RWPE2 (cell line): ENCODE measurements at regions not wholly inside any gene's neighbourhood (a gene's known extent, or its start where the extent isn't known, plus 50 kb on each side); places are given as distances from the start of the nearest gene placed in this dataset.
A peak's percentile ranks its signal among the peaks of the same experiment; 100 is the strongest.

Experiments
- ATAC-seq: fragments of 200-7000 bp; cut with Tn5 transposase; 3 replicates; pipeline ENCODE4 v1.9.1; 2021; ENCODE audit warnings: low read depth
- DNase-seq: peaks from one replicate; pipeline ENCODE4 v3.0.0-alpha.2; 2020; ENCODE audit warnings: low spot score
- H3K27ac ChIP-seq: fragments of 450-650 bp; 2 replicates; pipeline ENCODE4 v1.5.1; 2017; ENCODE audit warnings: mild to moderate bottlenecking; ENCODE audit not compliant: poor library complexity, severe bottlenecking
- H3K27me3 ChIP-seq: fragments of 250-450 bp; sonication (Bioruptor Pico); 2 replicates; pipeline ENCODE4 v1.5.1; 2021; ENCODE audit warnings: mild to moderate bottlenecking, moderate library complexity; ENCODE audit not compliant: insufficient read depth, poor library complexity, severe bottlenecking
- H3K36me3 ChIP-seq: fragments of 250-450 bp; sonication (Bioruptor Pico); 2 replicates; pipeline ENCODE4 v1.5.1; 2020; ENCODE audit warnings: low read depth, mild to moderate bottlenecking, moderate library complexity
- H3K4me1 ChIP-seq: fragments of 250-450 bp; sonication (Bioruptor Pico); 2 replicates; pipeline ENCODE4 v1.5.1; 2021; ENCODE audit warnings: mild to moderate bottlenecking, moderate library complexity; ENCODE audit not compliant: insufficient read depth, poor library complexity, severe bottlenecking
- H3K4me3 ChIP-seq: fragments of 250-450 bp; sonication (Bioruptor Pico); 2 replicates; pipeline ENCODE4 v1.5.1; 2021; ENCODE audit warnings: mild to moderate bottlenecking, moderate library complexity; ENCODE audit not compliant: severe bottlenecking
- H3K9me3 ChIP-seq: fragments of 250-450 bp; sonication (Bioruptor Pico); 2 replicates; pipeline ENCODE4 v1.5.1; 2021; ENCODE audit warnings: mild to moderate bottlenecking, moderate library complexity; ENCODE audit not compliant: severe bottlenecking
- TF ChIP-seq, protein P1 (sequence below): fragments of 450-650 bp; IDR thresholded peaks from one replicate; pipeline ENCODE4 v1.5.1; 2017; ENCODE audit warnings: mild to moderate bottlenecking, moderate library complexity; ENCODE audit not compliant: poor library complexity, severe bottlenecking

DNA sequence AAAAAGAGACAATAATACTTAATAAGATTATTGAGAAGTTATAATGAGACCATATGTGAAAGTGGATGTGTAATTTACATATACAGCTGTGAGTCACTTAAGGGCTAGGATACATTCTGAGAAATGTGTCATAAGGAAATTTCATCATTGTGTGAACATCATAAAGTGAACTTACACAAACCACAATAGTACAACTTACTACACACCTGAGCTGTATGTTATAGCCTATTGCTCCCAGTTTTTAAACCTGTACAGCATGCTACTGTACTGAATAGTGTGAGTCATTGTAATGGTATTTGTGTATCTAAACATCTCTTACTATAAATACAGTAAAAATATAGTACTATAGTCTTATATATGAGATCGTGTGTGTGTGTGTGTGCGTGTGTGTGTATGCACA is 1420.3 kb upstream of the PIK3C3 start:
- H3K9me3 ChIP-seq: no peaks in the 10 kb centered on the region
- no peak for DNase-seq
- peaks cover 7% of the 10 kb centered on the region for H3K4me1 ChIP-seq
- no peaks in the 10 kb centered on the region for H3K36me3 ChIP-seq
- no peak overlapping the region for H3K27ac ChIP-seq
- peak; percentile 96 for ATAC-seq
- no peaks in the 10 kb centered on the region for H3K27me3 ChIP-seq
- TF ChIP-seq, protein P1, sequence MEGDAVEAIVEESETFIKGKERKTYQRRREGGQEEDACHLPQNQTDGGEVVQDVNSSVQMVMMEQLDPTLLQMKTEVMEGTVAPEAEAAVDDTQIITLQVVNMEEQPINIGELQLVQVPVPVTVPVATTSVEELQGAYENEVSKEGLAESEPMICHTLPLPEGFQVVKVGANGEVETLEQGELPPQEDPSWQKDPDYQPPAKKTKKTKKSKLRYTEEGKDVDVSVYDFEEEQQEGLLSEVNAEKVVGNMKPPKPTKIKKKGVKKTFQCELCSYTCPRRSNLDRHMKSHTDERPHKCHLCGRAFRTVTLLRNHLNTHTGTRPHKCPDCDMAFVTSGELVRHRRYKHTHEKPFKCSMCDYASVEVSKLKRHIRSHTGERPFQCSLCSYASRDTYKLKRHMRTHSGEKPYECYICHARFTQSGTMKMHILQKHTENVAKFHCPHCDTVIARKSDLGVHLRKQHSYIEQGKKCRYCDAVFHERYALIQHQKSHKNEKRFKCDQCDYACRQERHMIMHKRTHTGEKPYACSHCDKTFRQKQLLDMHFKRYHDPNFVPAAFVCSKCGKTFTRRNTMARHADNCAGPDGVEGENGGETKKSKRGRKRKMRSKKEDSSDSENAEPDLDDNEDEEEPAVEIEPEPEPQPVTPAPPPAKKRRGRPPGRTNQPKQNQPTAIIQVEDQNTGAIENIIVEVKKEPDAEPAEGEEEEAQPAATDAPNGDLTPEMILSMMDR: no peak
- H3K4me3 ChIP-seq: no peak overlapping the region

GRCh38 chr18:40532046-40532445 is 1423.0 kb upstream of the PIK3C3 start:
- Histone ChIP-seq H3K4me3 (no peak overlapping the region), H3K4me1 (peaks cover 7% of the 10 kb centered on the region), H3K27ac (no peak overlapping the region), H3K9me3 (no peaks in the 10 kb centered on the region), H3K36me3 (no peaks in the 10 kb centered on the region), H3K27me3 (no peaks in the 10 kb centered on the region)
- TF ChIP-seq, protein P1: no peak
- DNase-seq (no peak), ATAC-seq (no peak)

DNA sequence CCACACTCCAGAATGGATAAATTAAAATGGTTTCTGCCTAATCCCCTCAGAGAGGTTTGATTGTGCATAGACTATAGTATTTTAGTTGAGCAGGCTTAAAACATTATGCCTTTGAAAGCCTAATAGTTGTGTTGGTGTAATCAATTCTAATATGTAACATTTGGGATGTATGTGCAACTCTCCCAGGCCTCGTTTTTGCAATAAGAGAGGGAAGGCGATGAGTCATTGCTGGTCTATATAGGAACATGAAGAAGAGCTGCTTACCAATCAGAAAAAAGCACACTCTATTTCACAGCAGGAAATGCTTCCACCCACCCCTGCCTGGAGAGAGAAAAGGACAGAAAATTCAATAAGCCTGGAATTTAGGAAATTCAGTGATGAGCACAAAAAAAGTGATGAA is 1424.0 kb upstream of the PIK3C3 start:
- Histone ChIP-seq H3K36me3 (no peaks in the 10 kb centered on the region), H3K4me1 (peaks cover 7% of the 10 kb centered on the region), H3K4me3 (no peak overlapping the region), H3K27ac (no peak overlapping the region), H3K27me3 (no peaks in the 10 kb centered on the region), H3K9me3 (no peaks in the 10 kb centered on the region)
- DNase-seq: no peak
- TF ChIP-seq, protein P1: no peak
- ATAC-seq: no peak

DNA sequence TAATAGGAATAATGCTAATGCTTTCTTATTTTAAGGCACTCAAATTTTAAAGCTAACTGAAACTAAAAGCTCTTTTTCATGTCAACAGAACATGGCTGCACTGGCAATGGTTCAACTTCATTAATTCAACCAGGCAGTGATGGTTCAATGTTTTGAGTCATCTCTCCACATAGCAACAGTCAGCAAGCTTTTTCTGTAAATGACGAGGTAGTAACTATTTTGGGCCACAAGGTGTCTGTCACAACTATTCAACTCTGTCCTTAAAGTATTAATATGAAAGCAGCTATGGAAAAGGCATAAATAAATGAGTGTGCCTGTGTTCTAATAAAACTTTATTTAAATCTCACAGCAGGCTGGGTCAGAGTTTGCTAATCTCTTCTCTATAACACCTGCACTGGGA is 1425.6 kb upstream of the PIK3C3 start:
- TF ChIP-seq, protein P1: peak; percentile 35
- ATAC-seq: 0 out of 3 replicates have a peak, but pooled peaks have one; percentile 31

GRCh38 chr18:40524881-40525280 is 1430.2 kb upstream of the PIK3C3 start:
- Histone ChIP-seq H3K9me3 (no peaks in the 10 kb centered on the region), H3K36me3 (no peaks in the 10 kb centered on the region), H3K27ac (no peak overlapping the region), H3K27me3 (no peaks in the 10 kb centered on the region), H3K4me3 (no peak overlapping the region), H3K4me1 (no peaks in the 10 kb centered on the region)
- DNase-seq: no peak
- ATAC-seq: no peak
- TF ChIP-seq, protein P1: no peak

More for the DNA sequence above, 1425.6 kb upstream of the PIK3C3 start:
- DNase-seq: no peak
- Histone ChIP-seq H3K36me3 (no peaks in the 10 kb centered on the region), H3K4me3 (no peak overlapping the region), H3K27me3 (no peaks in the 10 kb centered on the region), H3K9me3 (no peaks in the 10 kb centered on the region), H3K4me1 (peaks cover 4% of the 10 kb centered on the region), H3K27ac (no peak overlapping the region)
